K562 (cell line): ENCODE measurements at regions not wholly inside any gene's neighbourhood (a gene's known extent, or its start where the extent isn't known, plus 50 kb on each side); places are given as distances from the start of the nearest gene placed in this dataset.

ENCODE experiments used
- ATAC-seq: fragments of 200-7000 bp; cut with Tn5 transposase; 3 replicates; pipeline ENCODE4 v1.9.1; 2020; ENCODE audit warnings: moderate library complexity
- BruUV-seq: library from RNA; stranded (reverse); fragments of 400-500 nt; replicated peaks from 2 replicates; lab custom pipeline; 2021; lab: Mats Ljungman, UMichigan
- CTCF ChIA-PET: fragments of 300-600 bp; formaldehyde crosslinking; extraction: SDS; loops from one replicate; lab custom pipeline; 2021; ENCODE audit warnings: low intra/inter-chr PET ratio; lab: Yijun Ruan, JAX
- POLR2A ChIA-PET: fragments of 300-600, 350-650 bp; sonication (Branson Sonifier 250); formaldehyde crosslinking; extraction: SDS; loops from one replicate; lab custom pipeline; 2021; ENCODE audit warnings: antibody characterized with exemption, inconsistent platforms; lab: Yijun Ruan, JAX
- DNase-seq, 4 experiments: peaks; one replicate each; pipeline versions ENCODE4 v3.0.0 to v3.0.0-alpha.2; 2011 to 2018; ENCODE audit warnings: low spot score in 3 of 4, mixed read lengths in 3 of 4; ENCODE audit errors: extremely low read depth in 1 of 4
- FAIRE-seq: peaks from 2 replicates; lab custom pipeline; 2011; peaks lifted over from hg19 to GRCh38; lab: Jason Lieb, UNC
- H2AFZ ChIP-seq: 2 replicates; pipeline ENCODE4 v1.6.0; 2011; ENCODE audit warnings: low read depth, low read length, control low read depth, inconsistent platforms
- H3K27ac ChIP-seq: fragments of 200-600 bp; 3 replicates; pipeline ENCODE4 v1.8.0; 2011; ENCODE audit warnings: low read depth, mild to moderate bottlenecking, control low read depth, inconsistent platforms, low read length, moderate library complexity, mixed read lengths; ENCODE audit errors: extremely low read depth
- H3K27me3 ChIP-seq, 2 experiments: fragments of 300-600 bp in 1 of 2; 2 replicates in 1 of 2; 3 replicates in 1 of 2; pipeline versions ENCODE4 v1.6.0 to v1.8.0; 2011; ENCODE audit warnings: inconsistent platforms in 2 of 2, low read length in 2 of 2, mild to moderate bottlenecking in 1 of 2, mixed read lengths in 1 of 2, moderate library complexity in 1 of 2; ENCODE audit not compliant: control insufficient read depth in 2 of 2, insufficient read depth in 2 of 2
- H3K36me3 ChIP-seq: fragments of 300-600 bp; 3 replicates; pipeline ENCODE4 v1.8.0; 2011; ENCODE audit warnings: mild to moderate bottlenecking, low read length, inconsistent platforms; ENCODE audit not compliant: control insufficient read depth, insufficient read depth
- H3K4me1 ChIP-seq, 2 experiments: fragments of 200-600 bp in 1 of 2; replicated peaks in 1 of 2; 2 replicates in 1 of 2; 3 replicates in 1 of 2; pipeline versions ENCODE4 v1.5.1 to v1.8.0; 2011; ENCODE audit warnings: inconsistent platforms in 2 of 2, low read length in 2 of 2, mild to moderate bottlenecking in 1 of 2, mixed read lengths in 1 of 2, moderate library complexity in 1 of 2; ENCODE audit not compliant: control insufficient read depth in 2 of 2, insufficient read depth in 2 of 2
- H3K4me2 ChIP-seq: 2 replicates; pipeline ENCODE4 v1.6.1; 2011; ENCODE audit warnings: low read length, control low read depth, inconsistent platforms, mixed read lengths; ENCODE audit not compliant: insufficient read depth
- H3K4me3 ChIP-seq: fragments of 200-600 bp; sonication (generic), shearing (Covaris generic); 2 replicates; pipeline ENCODE4 v1.5.1; 2016; ENCODE audit warnings: control low read depth, inconsistent platforms
- H3K79me2 ChIP-seq: fragments of 200-600 bp; 3 replicates; pipeline ENCODE4 v1.8.0; 2011; ENCODE audit warnings: low read length, inconsistent platforms; ENCODE audit not compliant: control insufficient read depth, insufficient read depth
- H3K9ac ChIP-seq, 2 experiments: 2 replicates each; pipeline versions ENCODE4 v1.6.0 to v1.6.1; 2011; ENCODE audit warnings: low read depth in 2 of 2, low read length in 2 of 2, control low read depth in 1 of 2, inconsistent platforms in 1 of 2, mild to moderate bottlenecking in 1 of 2, mixed read lengths in 1 of 2; ENCODE audit not compliant: insufficient read depth in 1 of 2
- H3K9me1 ChIP-seq: one replicate; pipeline ENCODE4 v1.6.0; 2011; ENCODE audit warnings: inconsistent platforms, mild to moderate bottlenecking, low read length, moderate library complexity; ENCODE audit not compliant: control insufficient read depth, insufficient read depth
- H3K9me3 ChIP-seq: replicated peaks from 2 replicates; pipeline ENCODE4 v1.5.1; 2011; ENCODE audit warnings: low read depth, low read length, inconsistent platforms; ENCODE audit not compliant: control insufficient read depth, insufficient read depth
- H4K20me1 ChIP-seq: replicated peaks from 2 replicates; pipeline ENCODE4 v1.6.1; 2011; ENCODE audit warnings: low read length, inconsistent platforms, mixed read lengths; ENCODE audit not compliant: control insufficient read depth, insufficient read depth
- ARID1B ChIP-seq: fragments of 450-650 bp; IDR thresholded peaks from 2 replicates; pipeline ENCODE4 v1.6.1; 2016; ENCODE audit warnings: antibody characterized with exemption, mild to moderate bottlenecking, inconsistent platforms
- CBFA2T3 ChIP-seq: fragments of 450-650 bp; IDR thresholded peaks from 2 replicates; pipeline ENCODE4 v1.6.1; 2017
- CEBPB ChIP-seq: fragments of 450-650 bp; IDR thresholded peaks from 2 replicates; pipeline ENCODE4 v1.6.1; 2016; ENCODE audit warnings: missing genetic modification characterization, missing compliant biosample characterization
- ESRRA ChIP-seq: fragments of 450-650 bp; IDR thresholded peaks from 2 replicates; pipeline ENCODE4 v1.6.1; 2014; ENCODE audit warnings: low read depth, mild to moderate bottlenecking, moderate library complexity, borderline replicate concordance
- ID3 ChIP-seq, 2 experiments: fragments of 250-450 bp in 1 of 2; fragments of 450-650 bp in 1 of 2; sonication (Bioruptor Pico) in 1 of 2; IDR thresholded peaks; 2 replicates each; pipeline versions ENCODE4 v1.6.1 to v1.8.0; 2016 to 2021; ENCODE audit warnings: mild to moderate bottlenecking in 2 of 2, moderate library complexity in 2 of 2, missing compliant biosample characterization in 1 of 2, missing genetic modification characterization in 1 of 2
- PBX2 ChIP-seq, 2 experiments: IDR thresholded peaks in 1 of 2; conservative IDR thresholded peaks in 1 of 2; 2 replicates each; pipeline ENCODE4 v1.6.1; 2016; ENCODE audit warnings: low read depth in 2 of 2, mild to moderate bottlenecking in 1 of 2, missing compliant biosample characterization in 1 of 2, missing genetic modification characterization in 1 of 2, moderate library complexity in 1 of 2
- SMARCA5 ChIP-seq: fragments of 450-650 bp; IDR thresholded peaks from 2 replicates; pipeline ENCODE4 v1.6.1; 2016
- TCF3 ChIP-seq: sonication (generic); formaldehyde crosslinking; IDR thresholded peaks from 2 replicates; pipeline ENCODE4 v1.4.0; 2020; ENCODE audit warnings: mild to moderate bottlenecking, missing genetic modification reagents
- ZBTB40 ChIP-seq, 2 experiments: fragments of 450-650 bp in 1 of 2; sonication (generic) in 1 of 2; formaldehyde crosslinking in 1 of 2; IDR thresholded peaks; 2 replicates each; pipeline versions ENCODE4 v1.7.1 to v1.9.0; 2016 to 2022; ENCODE audit warnings: inconsistent platforms in 1 of 2, mild to moderate bottlenecking in 1 of 2, missing genetic modification reagents in 1 of 2
- WGBS: fragments of 100-300 bp; shearing (Covaris generic); methylation state at CpG from one replicate; pipeline ENCODE4 v1.1.6; 2016; ENCODE audit warnings: low coverage, mixed read lengths; ENCODE audit not compliant: insufficient coverage; ENCODE audit errors: missing lambda C conversion rate; 5-methylcytosine and 5-hydroxymethylcytosine counted together
- in situ Hi-C: fragments of 300-500 bp; cut with MboI; formaldehyde crosslinking; loops from 4 replicates; pipeline ENCODE4 v1.15.0; 2018; ENCODE audit warnings: inconsistent platforms, mixed read lengths
- intact Hi-C: fragments of 100-400 bp; cut with micrococcal nuclease; formaldehyde crosslinking; loops from 2 replicates; pipeline ENCODE4 v1.14.2; 2022

GRCh38 chr4:26174027-26174426, 146.8 kb upstream of the RBPJ start:
- ATAC-seq: peak; percentile 67; the same call in 2 of the 3 replicates
- Histone ChIP-seq H3K4me1 (peaks cover 0 to 7% of the 10 kb centered on the region in 2 experiments; a peak in 2 of 5 replicates), H3K36me3 (no peaks in the 10 kb centered on the region), H3K4me3 (no peak overlapping the region), H3K9me3 (no peaks in the 10 kb centered on the region), H3K27me3 (peaks cover 12 to 30% of the 10 kb centered on the region in 2 experiments), H3K9me1 (no peaks in the 10 kb centered on the region), H3K27ac (no peak overlapping the region), H3K4me2 (peak overlapping the region; percentile 12; the same call in 1 of the 2 replicates), H3K9ac (no peak overlapping the region), H3K79me2 (no peaks in the 10 kb centered on the region), H2AFZ (no peak overlapping the region), H4K20me1 (0 out of 2 replicates have a peak, but pooled peaks cover 7% of the 10 kb centered on the region)
- peak in 2 of 4 experiments; percentile 7 to 19 for DNase-seq
- ChIA-PET CTCF (no interaction called here), POLR2A (interaction anchor here (1.0 to 1.1 kb wide), 2 partner anchors 31 to 192 kb away, joined by 4 to 6 read pairs; no protein-coding TSS in a partner anchor)
- in situ Hi-C loops (no loop called here), intact Hi-C loops (no loop called here)
- no peak for FAIRE-seq
- 2% methylated on average over 9 of the region's 9 CpGs for WGBS
- BruUV-seq: no TSS peak
- TF ChIP-seq CEBPB (no peak), ESRRA (peak; percentile 90), PBX2 (CRISPR knock-in tag; IDR thresholded peaks at IDR 0.05; ENCODE audit: low read depth) (no peak), PBX2 (tag; conservative IDR thresholded peaks at IDR 0.05; ENCODE audit: low read depth) (peak; percentile 44; the same call in 1 of the 2 replicates), CBFA2T3 (peak; percentile 41; the same call in 1 of the 2 replicates), SMARCA5 (no peak), ZBTB40 (IDR thresholded peaks at IDR 0.05) (0 out of 2 replicates have a peak, but pooled peaks have one; percentile 29), ZBTB40 (CRISPR knock-in tag; IDR thresholded peaks at IDR 0.05) (no peak), ARID1B (0 out of 2 replicates have a peak, but pooled peaks have one; percentile 24), ID3 (CRISPR knock-in tag; IDR thresholded peaks at IDR 0.05) (no peak), ID3 (tag; IDR thresholded peaks at IDR 0.05) (peak; percentile 98), TCF3 (CRISPR knock-in tag) (peak; percentile 55)
